M059J (cell line): ENCODE measurements at regions not wholly inside any gene's neighbourhood (a gene's known extent, or its start where the extent isn't known, plus 50 kb on each side); places are given as distances from the start of the nearest gene placed in this dataset.

Experiments
- DNase-seq: peaks from one replicate; pipeline ENCODE4 v3.0.0-alpha.2; 2012; ENCODE audit warnings: low read depth

GRCh38 chr4:123573866-123574508 is 177.4 kb downstream of the SPRY1 start:
- DNase-seq: no peak

GRCh38 chr4:123575291-123575690 is 178.7 kb downstream of the SPRY1 start:
- DNase-seq: no peak

- no peak for DNase-seq
These were observed 180.8 kb downstream of the SPRY1 start for GRCh38 chr4:123577225-123577906.

GRCh38 chr4:123578276-123579029 is 181.9 kb downstream of the SPRY1 start:
- DNase-seq: no peak

GRCh38 chr4:123579961-123580360 is 183.4 kb downstream of the SPRY1 start:
- no peak for DNase-seq

GRCh38 chr4:123580981-123581664 is 184.5 kb downstream of the SPRY1 start:
- no peak for DNase-seq

GRCh38 chr4:123581802-123582201 is 185.2 kb downstream of the SPRY1 start:
- DNase-seq: no peak

GRCh38 chr4:123583043-123583442 is 186.4 kb downstream of the SPRY1 start:
- DNase-seq: no peak

GRCh38 chr4:123585111-123585510 is 188.5 kb downstream of the SPRY1 start:
- DNase-seq: no peak

- DNase-seq: peak; percentile 96
These were observed 191.4 kb downstream of the SPRY1 start for GRCh38 chr4:123587983-123588494.

GRCh38 chr4:123588631-123589241 is 192.1 kb downstream of the SPRY1 start:
- peak; percentile 77 for DNase-seq

- no peak for DNase-seq
These were observed 192.7 kb downstream of the SPRY1 start for GRCh38 chr4:123589301-123589700.

- DNase-seq: no peak
These were observed 195.3 kb downstream of the SPRY1 start for GRCh38 chr4:123591875-123592274.

- DNase-seq: no peak
These were observed 197.1 kb downstream of the SPRY1 start for GRCh38 chr4:123593655-123594054.

GRCh38 chr4:123596805-123597204 is 200.2 kb downstream of the SPRY1 start:
- DNase-seq: no peak

GRCh38 chr4:123597586-123597985 is 201.0 kb downstream of the SPRY1 start:
- DNase-seq: peak; percentile 68

GRCh38 chr4:123598331-123598730 is 201.7 kb downstream of the SPRY1 start:
- DNase-seq: no peak

- DNase-seq: no peak
These were observed 202.7 kb downstream of the SPRY1 start for GRCh38 chr4:123599061-123599919.

- DNase-seq: peak; percentile 55
These were observed 203.6 kb downstream of the SPRY1 start for GRCh38 chr4:123599920-123600810.
